BLaER1 (cell line): ENCODE measurements at regions not wholly inside any gene's neighbourhood (a gene's known extent, or its start where the extent isn't known, plus 50 kb on each side); places are given as distances from the start of the nearest gene placed in this dataset.

ENCODE experiments used
- H3K27ac ChIP-seq: shearing (Covaris generic); formaldehyde crosslinking; 2 replicates; pipeline ENCODE4 v1.8.1; 2022
- H3K27me3 ChIP-seq: shearing (Covaris generic); formaldehyde crosslinking; 2 replicates; pipeline ENCODE4 v1.8.1; 2022
- H3K36me3 ChIP-seq: shearing (Covaris generic); formaldehyde crosslinking; 2 replicates; pipeline ENCODE4 v1.8.1; 2022
- H3K4me1 ChIP-seq: shearing (Covaris generic); formaldehyde crosslinking; 2 replicates; pipeline ENCODE4 v1.8.1; 2022
- H3K4me2 ChIP-seq: shearing (Covaris generic); formaldehyde crosslinking; 2 replicates; pipeline ENCODE4 v1.8.1; 2022
- H3K4me3 ChIP-seq: shearing (Covaris generic); formaldehyde crosslinking; 2 replicates; pipeline ENCODE4 v1.8.1; 2022
- H3K9ac ChIP-seq: shearing (Covaris generic); formaldehyde crosslinking; 2 replicates; pipeline ENCODE4 v1.8.1; 2022
- H3K9me3 ChIP-seq: shearing (Covaris generic); formaldehyde crosslinking; 2 replicates; pipeline ENCODE4 v1.8.1; 2022
- H4K20me1 ChIP-seq: shearing (Covaris generic); formaldehyde crosslinking; 2 replicates; pipeline ENCODE4 v1.8.1; 2022
- Cebpa-rat ChIP-seq: shearing (Covaris generic); IDR thresholded peaks from 2 replicates; pipeline ENCODE4 v1.8.1; 2022

DNA sequence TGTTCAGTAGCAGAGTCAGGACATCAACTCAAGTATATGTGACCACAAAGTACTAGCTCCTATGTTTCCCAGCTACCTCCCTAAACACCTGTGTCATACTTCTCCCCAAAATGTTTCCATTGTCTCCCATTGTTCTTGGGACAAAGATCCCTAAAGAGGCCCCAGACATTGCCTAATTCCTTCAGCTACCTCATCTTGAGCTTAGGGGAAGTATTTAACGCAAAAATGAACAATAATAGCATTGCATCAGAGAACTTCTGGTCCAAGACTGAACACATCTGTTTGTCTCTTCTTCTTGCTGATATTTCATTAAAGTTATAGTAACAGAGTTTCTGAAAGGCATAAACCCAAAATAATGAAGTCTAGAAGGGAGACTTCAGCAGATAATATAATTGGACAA, 430.8 kb downstream of the MTRR start:
- H3K4me2 ChIP-seq = no peak overlapping the region
- H3K4me1 ChIP-seq = no peaks in the 10 kb centered on the region
- H3K9me3 ChIP-seq = no peaks in the 10 kb centered on the region
- TF ChIP-seq Cebpa-rat = no peak
- H3K9ac ChIP-seq = no peak overlapping the region
- no peaks in the 10 kb centered on the region for H4K20me1 ChIP-seq
- H3K27ac ChIP-seq = no peak overlapping the region
- no peaks in the 10 kb centered on the region for H3K27me3 ChIP-seq
- H3K36me3 ChIP-seq = no peaks in the 10 kb centered on the region
- no peak overlapping the region for H3K4me3 ChIP-seq

DNA sequence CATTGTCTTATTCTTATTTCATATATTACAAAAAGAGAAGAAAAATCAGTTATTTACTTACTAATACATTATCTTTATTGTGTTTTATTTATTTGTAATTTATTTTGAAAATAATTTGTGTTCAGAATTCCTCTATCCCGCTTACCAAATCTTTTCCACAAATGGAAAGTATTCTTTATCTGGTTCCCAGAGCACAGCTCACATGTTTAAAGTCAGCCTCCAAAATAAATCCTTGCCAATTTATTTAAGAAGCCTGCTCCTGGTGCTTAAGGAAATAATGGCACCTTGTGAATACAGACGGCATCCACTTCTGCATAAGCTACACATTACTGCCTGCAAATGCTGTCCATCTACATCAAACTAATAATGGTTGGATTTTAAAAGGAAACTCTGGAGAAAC, 435.4 kb downstream of the MTRR start:
- Histone ChIP-seq H4K20me1 (no peaks in the 10 kb centered on the region), H3K4me3 (no peak overlapping the region), H3K4me1 (no peaks in the 10 kb centered on the region), H3K9ac (no peak overlapping the region), H3K9me3 (peaks cover 17% of the 10 kb centered on the region; the same call in 1 of the 2 replicates), H3K27ac (no peak overlapping the region), H3K36me3 (no peaks in the 10 kb centered on the region), H3K4me2 (no peak overlapping the region), H3K27me3 (no peaks in the 10 kb centered on the region)
- TF ChIP-seq Cebpa-rat = no peak

DNA sequence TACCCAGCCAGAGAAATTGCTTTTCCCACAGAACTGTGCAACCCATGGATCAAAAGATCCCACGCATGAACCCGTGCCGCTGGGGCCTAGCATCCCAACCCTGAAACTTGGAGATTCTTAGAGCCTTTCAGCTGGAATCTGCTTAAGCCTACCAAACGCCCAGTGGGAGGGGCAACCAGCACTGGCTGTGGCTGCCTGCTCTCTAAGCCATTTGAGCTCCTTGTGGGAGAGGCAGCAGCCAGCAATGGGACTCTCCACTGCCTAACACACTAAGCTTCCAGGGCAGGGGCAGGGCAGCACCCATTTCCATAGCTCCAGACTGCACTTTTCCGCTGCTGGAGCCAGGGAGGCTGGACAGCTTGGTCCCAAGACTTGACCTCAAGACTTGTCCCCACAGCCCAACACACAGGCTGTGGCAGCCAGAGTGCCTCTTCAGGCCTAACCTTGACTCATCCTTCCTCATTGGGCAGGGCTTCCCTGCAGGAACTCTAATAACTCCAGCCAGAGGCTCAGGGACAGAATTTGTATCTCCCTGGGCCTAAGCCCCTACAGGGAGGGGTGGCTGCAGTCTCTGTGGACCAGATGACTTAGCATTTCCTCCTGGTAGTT, 437.4 kb downstream of the MTRR start:
- no peaks in the 10 kb centered on the region for H3K36me3 ChIP-seq
- H3K4me1 ChIP-seq = no peaks in the 10 kb centered on the region
- H3K4me2 ChIP-seq = no peak overlapping the region
- H3K27me3 ChIP-seq = no peaks in the 10 kb centered on the region
- no peaks in the 10 kb centered on the region for H4K20me1 ChIP-seq
- TF ChIP-seq Cebpa-rat = no peak
- no peak overlapping the region for H3K9ac ChIP-seq
- H3K4me3 ChIP-seq = no peak overlapping the region
- H3K27ac ChIP-seq = no peak overlapping the region
- peaks cover 21% of the 10 kb centered on the region; the same call in 1 of the 2 replicates for H3K9me3 ChIP-seq

DNA sequence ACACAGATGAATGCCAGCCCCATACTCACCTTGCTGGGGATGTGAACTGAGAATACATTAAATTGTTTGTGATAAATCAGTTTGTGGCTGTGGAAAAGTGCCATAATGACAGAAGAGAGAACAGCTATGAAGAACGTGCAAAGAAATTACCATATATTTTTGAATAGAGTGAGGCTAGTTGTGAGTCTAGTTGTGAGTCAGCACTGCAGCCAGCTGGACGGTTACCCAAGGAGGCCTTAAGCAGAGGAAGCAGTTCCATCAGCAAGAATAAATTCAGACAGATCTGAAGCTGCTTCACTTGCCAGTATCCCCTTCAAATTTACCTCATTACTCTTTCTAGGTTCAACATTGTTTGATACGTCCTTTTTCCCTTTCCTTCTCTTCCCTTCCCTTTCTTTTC, 446.0 kb downstream of the MTRR start:
- Histone ChIP-seq H4K20me1 (no peaks in the 10 kb centered on the region), H3K36me3 (no peaks in the 10 kb centered on the region), H3K9ac (no peak overlapping the region), H3K27me3 (no peaks in the 10 kb centered on the region), H3K4me1 (no peaks in the 10 kb centered on the region), H3K4me3 (no peak overlapping the region), H3K4me2 (no peak overlapping the region), H3K27ac (no peak overlapping the region), H3K9me3 (peaks cover 5% of the 10 kb centered on the region; the same call in 1 of the 2 replicates)
- no peak for TF ChIP-seq Cebpa-rat

DNA sequence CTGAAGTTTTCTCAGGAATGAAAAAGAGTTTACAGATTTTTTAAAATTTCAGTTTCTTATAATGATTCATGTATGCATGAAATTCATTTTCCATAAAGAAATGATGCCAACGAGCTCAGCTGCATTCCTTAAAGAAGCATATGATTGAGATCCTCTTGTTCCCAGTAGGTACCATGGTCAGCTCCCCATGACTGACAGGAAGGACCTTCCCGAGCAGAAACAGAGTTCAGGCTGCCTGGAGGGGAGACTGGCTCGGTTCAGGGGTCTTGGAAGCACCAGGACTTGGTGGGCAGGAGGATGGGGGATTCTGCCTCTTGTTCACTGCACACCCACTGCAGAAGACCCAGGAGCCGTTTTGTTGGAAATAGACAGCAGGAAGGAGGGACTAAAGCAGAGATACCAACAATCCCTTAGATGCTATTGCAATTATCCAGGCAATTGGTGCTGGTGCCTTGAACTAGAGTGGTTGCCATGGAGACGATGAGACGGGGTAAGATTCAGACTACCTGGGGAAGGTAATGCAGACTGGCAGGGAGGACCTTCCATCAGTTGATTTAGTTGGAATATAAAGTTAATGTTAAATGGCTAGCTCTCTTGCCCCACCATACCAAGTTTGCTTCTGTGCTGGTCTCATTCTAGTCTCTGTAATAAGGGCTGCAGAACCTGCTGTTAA, 447.8 kb downstream of the MTRR start:
- Histone ChIP-seq H3K27ac (no peak overlapping the region), H3K9me3 (no peaks in the 10 kb centered on the region), H3K36me3 (no peaks in the 10 kb centered on the region), H3K4me2 (no peak overlapping the region), H4K20me1 (no peaks in the 10 kb centered on the region), H3K27me3 (no peaks in the 10 kb centered on the region), H3K9ac (no peak overlapping the region), H3K4me3 (no peak overlapping the region), H3K4me1 (no peaks in the 10 kb centered on the region)
- TF ChIP-seq Cebpa-rat = no peak

DNA sequence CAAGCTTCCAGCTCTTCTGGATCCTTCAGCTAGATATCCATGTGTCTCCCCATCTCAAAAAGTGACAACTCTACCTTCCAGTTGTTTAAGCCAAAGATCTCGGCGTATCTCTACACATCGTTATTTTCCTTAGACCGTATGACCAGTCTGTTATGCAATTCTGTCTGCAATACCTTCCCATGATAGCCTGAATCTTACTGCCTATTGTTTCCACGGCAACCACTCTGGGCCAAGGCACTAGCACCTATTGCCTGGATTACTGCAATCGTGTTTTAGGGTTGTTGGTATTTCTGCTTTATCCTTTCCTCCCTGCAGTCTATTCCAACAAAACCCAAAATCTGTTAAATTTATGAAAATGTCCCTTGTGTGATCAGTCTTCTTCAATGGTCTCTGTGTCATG, 448.4 kb downstream of the MTRR start:
- no peaks in the 10 kb centered on the region for H3K9me3 ChIP-seq
- H3K27me3 ChIP-seq = no peaks in the 10 kb centered on the region
- H3K9ac ChIP-seq = no peak overlapping the region
- no peak overlapping the region for H3K4me2 ChIP-seq
- H3K4me1 ChIP-seq = no peaks in the 10 kb centered on the region
- H3K4me3 ChIP-seq = no peak overlapping the region
- no peak for TF ChIP-seq Cebpa-rat
- H3K36me3 ChIP-seq = no peaks in the 10 kb centered on the region
- H3K27ac ChIP-seq = no peak overlapping the region
- no peaks in the 10 kb centered on the region for H4K20me1 ChIP-seq

DNA sequence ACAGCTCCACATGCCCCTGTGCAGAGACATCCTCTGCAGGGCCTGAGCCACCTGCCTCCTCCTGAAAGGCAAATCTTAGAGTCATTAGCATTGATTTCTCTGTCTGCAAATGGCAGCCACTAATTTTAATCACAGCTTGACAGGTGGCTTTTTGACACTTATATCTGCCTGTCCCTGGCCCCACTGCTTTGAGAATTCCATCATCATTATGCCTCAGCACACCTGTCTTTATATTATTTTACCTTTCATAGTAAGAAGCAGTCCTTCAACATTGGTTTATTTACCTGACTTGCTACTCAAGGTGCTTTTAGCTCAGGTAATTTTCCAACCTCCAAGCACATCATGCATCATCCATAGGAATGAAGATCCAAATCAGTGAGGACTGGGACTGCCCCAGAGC, 451.3 kb downstream of the MTRR start:
- H3K27ac ChIP-seq = no peak overlapping the region
- H3K27me3 ChIP-seq = no peaks in the 10 kb centered on the region
- no peaks in the 10 kb centered on the region for H3K4me1 ChIP-seq
- no peaks in the 10 kb centered on the region for H3K36me3 ChIP-seq
- TF ChIP-seq Cebpa-rat = no peak
- H3K4me3 ChIP-seq = no peak overlapping the region
- no peak overlapping the region for H3K9ac ChIP-seq
- no peaks in the 10 kb centered on the region for H3K9me3 ChIP-seq
- no peak overlapping the region for H3K4me2 ChIP-seq
- H4K20me1 ChIP-seq = no peaks in the 10 kb centered on the region

DNA sequence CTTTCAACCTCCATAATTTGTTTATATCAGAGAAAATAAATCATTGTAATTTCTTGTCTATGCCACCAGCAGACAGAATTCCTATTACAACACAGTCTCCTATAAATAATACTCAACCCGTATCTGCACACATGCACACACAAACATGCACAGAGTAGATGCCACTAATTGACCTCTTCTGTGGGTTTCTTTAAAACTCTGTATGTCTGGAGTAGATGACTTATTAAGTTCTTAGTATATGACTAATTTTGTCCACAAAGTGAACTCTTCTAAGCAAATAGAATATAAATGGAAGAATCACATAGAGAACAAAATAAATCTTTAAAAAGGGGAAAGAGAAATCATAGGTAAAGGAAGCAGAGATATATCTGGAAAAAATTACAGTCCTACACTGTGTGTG, 452.3 kb downstream of the MTRR start:
- Histone ChIP-seq H3K4me1 (no peaks in the 10 kb centered on the region), H3K9me3 (no peaks in the 10 kb centered on the region), H4K20me1 (no peaks in the 10 kb centered on the region), H3K27ac (no peak overlapping the region), H3K36me3 (no peaks in the 10 kb centered on the region), H3K4me2 (no peak overlapping the region), H3K27me3 (no peaks in the 10 kb centered on the region), H3K4me3 (no peak overlapping the region), H3K9ac (no peak overlapping the region)
- TF ChIP-seq Cebpa-rat = no peak

DNA sequence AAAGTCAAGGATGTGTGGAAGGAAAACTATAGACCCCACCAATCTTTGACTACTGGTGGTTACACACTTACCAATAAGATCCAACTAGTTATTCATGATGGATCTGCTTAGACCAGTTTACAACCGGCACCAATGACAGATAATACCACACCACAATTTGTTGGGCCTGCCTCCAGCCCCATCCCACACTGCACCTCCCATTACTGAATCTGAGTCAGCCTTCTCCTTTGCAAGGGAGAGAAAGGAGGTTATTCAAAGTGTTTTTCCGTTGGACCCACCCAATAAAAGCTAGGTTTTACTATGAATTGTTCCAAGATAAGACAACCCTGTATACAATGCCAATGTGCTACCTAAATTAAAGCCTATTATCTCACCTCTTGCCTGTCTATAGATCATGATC, 453.5 kb downstream of the MTRR start:
- Histone ChIP-seq H3K9me3 (no peaks in the 10 kb centered on the region), H4K20me1 (no peaks in the 10 kb centered on the region), H3K4me1 (no peaks in the 10 kb centered on the region), H3K4me3 (no peak overlapping the region), H3K36me3 (no peaks in the 10 kb centered on the region), H3K4me2 (no peak overlapping the region), H3K27me3 (no peaks in the 10 kb centered on the region), H3K9ac (no peak overlapping the region), H3K27ac (no peak overlapping the region)
- TF ChIP-seq Cebpa-rat = no peak

DNA sequence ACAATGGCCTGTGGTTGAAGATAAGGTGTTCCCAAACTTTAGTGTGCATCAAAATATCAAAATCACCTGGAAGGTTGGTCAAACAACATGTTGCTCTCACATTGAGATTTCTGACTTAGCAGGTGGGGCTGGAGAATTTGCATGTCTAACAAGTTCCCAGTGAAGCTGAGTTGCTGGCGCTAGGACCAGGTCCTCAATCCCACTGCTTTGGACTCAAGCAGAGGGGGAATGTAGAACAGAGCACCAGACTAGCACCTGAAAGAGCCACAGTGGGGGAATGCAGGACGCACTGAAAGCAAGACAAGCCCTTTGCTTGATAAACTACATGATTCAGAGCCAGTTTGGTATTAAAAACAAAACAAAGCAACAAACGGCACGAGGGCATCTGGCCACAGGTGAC, 458.1 kb downstream of the MTRR start:
- H3K27ac ChIP-seq = no peak overlapping the region
- H3K9ac ChIP-seq = no peak overlapping the region
- H3K9me3 ChIP-seq = no peaks in the 10 kb centered on the region
- no peak overlapping the region for H3K4me2 ChIP-seq
- no peaks in the 10 kb centered on the region for H3K36me3 ChIP-seq
- no peak overlapping the region for H3K4me3 ChIP-seq
- H4K20me1 ChIP-seq = no peaks in the 10 kb centered on the region
- no peaks in the 10 kb centered on the region for H3K27me3 ChIP-seq
- no peak for TF ChIP-seq Cebpa-rat
- peaks cover 15% of the 10 kb centered on the region; the same call in 1 of the 2 replicates for H3K4me1 ChIP-seq

DNA sequence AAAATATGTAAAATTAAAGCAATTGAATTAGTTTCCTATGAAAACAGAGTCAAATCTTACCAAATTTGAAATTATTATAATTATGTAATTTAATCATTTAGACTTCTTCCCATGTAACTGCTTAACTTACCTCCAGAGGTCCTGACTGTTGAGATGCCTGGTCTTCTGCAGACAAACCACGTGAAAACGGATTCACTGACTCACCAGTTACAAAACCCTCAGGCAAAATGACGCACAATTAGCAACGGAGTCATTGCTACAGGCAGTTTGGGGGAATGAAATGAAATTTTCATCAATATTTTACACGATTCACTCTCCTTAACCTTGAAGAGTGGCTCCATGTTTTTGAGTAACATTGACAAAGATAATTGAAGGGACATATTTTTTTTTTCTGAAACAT, 460.8 kb downstream of the MTRR start:
- Histone ChIP-seq H3K4me1 (peaks cover 42% of the 10 kb centered on the region), H3K27ac (no peak overlapping the region), H3K36me3 (no peaks in the 10 kb centered on the region), H3K4me3 (no peak overlapping the region), H4K20me1 (no peaks in the 10 kb centered on the region), H3K4me2 (no peak overlapping the region), H3K9ac (no peak overlapping the region), H3K27me3 (no peaks in the 10 kb centered on the region), H3K9me3 (no peaks in the 10 kb centered on the region)
- no peak for TF ChIP-seq Cebpa-rat
